GM18498 (cell line): ENCODE measurements at regions not wholly inside any gene's neighbourhood (a gene's known extent, or its start where the extent isn't known, plus 50 kb on each side); places are given as distances from the start of the nearest gene placed in this dataset.
"Not testable (repeated sequence)": the region's sequence is repeated elsewhere in the genome, so short reads cannot be mapped to it uniquely, and the experiment has no call there.

Experiments
- ATAC-seq: cut with Tn5 transposase; IDR thresholded peaks from one replicate; pipeline ENCODE4 v1.9.1; 2021; ENCODE audit warnings: mild to moderate bottlenecking, moderate library complexity; ENCODE audit not compliant: unreplicated experiment

DNA sequence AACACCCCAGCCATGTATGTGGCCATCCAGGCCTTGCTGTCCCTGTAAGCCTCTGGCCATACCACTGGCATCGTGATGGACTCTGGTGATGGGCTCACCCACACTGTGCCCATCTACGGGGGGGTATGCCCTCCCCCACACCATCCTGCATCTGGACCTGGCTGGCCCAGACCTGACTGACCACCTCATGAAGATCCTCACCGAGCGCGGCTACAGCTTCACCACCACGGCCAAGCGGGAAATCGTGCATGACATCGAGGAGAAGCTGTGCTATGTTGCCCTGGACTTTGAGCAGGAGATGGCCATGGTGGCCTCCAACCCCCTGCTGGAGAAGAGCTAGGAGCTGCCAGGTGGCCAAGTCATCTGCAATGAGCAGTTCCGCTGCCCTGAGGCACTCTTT lies 80.4 kb upstream of the ZCCHC2 start:
- no peak for ATAC-seq

GRCh38 chr18:62445386-62445917 lies 77.4 kb upstream of the ZCCHC2 start:
- peak; percentile 41 for ATAC-seq

DNA sequence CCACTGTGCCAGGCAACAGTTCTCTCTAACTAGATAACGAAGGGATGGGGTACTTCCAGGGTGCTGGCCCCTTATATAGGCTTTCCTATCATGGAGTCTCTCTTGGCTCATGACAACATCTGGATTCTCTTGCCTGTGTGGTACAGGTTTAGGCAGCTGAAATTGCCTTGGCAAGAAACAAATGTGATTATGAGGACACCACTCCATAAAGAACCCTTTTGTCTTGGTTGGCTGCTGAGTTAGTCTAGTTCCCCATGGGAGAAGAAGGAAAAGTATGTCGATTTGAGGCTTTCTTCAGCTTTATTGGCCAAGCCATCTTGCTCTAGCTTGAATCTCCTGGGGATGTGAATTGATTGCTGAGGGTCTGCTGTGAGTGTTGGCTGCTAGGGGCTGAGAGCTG lies 76.3 kb upstream of the ZCCHC2 start:
- ATAC-seq: no peak

- no peak for ATAC-seq
Measured at GRCh38 chr18:62447652-62448051, 75.2 kb upstream of the ZCCHC2 start.

DNA sequence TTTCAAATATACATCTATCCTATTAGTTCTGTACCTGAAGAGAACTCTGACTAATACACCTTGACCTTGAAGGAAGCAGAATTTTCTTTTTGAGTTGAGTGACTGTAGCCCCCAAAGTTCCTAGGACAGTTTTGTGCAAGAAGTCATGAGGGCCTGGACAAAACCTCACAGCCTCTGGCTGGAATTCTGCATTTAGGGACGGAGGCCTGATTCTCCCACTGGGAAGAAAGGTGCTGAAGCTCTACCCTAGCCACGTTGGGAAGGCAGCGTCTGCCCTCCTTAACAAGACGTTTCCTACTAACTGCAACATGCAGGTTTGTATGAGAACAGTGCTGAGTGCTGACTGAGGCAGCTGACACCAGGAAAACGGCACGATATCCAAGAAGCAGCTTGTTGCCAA lies 74.4 kb upstream of the ZCCHC2 start:
- ATAC-seq: no peak

DNA sequence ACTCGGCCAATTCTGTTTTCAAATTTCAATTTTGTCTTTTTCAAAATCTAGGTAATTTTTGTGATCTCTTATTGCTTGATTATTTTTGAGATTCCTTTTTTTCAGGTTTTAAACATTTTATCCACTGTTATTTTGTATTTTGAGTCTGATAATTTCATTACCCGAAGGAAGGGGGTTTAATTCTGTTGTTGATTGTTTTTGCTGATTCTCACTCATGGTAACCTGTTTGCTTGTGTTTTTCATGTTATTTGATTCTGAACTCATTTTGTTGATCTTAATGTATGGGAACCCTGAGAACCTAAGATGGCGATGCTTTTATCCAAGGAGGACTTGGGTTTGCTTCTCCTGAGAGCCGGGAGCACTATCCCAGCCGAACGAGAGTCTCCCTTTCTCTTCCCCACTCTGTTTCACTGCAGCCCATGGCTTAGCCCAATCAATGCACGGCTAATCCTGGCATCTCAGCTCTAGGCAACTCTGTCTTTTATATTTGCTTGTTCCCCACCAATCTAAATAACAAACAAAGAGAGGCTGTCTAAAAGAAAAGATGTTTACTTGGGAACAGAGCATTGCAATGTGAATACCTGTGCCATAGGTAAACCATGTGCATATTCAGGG lies 73.2 kb upstream of the ZCCHC2 start:
- no peak for ATAC-seq

GRCh38 chr18:62450175-62450545 lies 72.7 kb upstream of the ZCCHC2 start:
- no peak for ATAC-seq

DNA sequence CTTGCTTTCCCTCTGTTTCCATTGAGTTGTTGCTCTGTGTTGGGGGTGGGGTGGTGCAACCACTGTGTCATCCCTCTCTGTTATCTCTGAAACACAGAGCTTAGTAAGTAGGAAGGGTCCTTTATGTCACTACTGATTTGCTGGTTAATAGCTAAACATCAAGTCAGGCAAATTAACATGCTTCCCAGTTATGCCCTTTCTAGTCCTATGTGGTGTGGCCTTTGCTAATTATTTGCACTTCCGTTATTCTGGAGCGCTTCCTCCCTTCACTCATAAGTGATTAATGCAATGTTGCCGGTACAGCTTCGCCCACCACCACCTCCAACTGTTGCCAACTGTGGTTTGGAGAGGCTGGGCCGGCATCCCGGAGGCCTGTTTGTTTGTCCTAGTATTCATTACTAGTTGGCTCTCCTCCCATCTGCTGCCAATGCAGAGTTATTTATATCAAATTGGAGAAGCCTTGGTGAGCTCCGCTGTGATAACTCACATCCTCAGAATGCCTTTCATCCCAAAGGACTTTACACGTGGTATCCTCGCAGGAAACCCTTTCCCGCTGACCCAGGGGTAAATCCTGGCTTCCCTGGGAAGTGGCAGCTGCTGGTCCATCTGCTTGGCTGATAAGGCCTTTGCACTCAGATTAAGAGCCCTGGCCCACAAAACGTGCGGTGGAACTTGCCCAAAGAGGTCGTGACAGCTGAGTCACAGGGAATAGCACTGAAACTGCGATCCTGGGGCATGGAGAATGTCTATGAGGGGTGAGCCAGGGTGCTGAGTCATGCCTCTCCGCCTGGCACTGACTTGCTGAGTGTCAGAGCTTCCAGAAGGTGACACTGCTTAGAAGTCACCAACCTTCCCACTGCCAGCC lies 72.0 kb upstream of the ZCCHC2 start:
- ATAC-seq: no peak

DNA sequence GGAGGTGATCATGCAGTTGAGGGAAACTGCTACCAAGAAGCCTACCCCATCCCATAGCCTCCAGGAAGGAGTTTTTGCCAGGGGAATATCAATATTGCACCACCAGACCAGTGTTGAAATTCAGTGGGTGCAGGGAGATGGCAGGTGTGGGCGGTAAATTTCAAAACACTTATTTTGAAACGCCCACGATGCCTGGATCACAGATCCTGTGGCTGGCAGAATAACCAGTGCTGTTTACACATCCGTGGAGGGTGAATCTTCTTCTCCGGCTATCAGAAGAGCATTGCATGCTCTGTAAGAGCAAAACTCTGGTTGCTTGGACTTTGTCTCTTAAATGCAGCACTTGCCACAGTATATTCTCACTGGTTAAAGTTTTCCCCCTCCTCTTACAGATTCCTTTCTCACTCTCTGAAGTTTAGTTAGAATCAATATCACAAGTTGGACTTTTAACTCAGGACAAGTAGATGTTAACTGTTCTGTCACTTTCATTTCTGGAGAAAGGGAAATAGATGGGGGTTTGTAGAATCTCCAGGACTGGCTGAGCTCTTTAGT lies 70.5 kb upstream of the ZCCHC2 start:
- ATAC-seq: no peak

- no peak for ATAC-seq
Measured at GRCh38 chr18:62453864-62454263, 69.0 kb upstream of the ZCCHC2 start.

GRCh38 chr18:62454527-62454926 lies 68.3 kb upstream of the ZCCHC2 start:
- no peak for ATAC-seq

- no peak for ATAC-seq
Measured at GRCh38 chr18:62455222-62455621, 67.6 kb upstream of the ZCCHC2 start.

DNA sequence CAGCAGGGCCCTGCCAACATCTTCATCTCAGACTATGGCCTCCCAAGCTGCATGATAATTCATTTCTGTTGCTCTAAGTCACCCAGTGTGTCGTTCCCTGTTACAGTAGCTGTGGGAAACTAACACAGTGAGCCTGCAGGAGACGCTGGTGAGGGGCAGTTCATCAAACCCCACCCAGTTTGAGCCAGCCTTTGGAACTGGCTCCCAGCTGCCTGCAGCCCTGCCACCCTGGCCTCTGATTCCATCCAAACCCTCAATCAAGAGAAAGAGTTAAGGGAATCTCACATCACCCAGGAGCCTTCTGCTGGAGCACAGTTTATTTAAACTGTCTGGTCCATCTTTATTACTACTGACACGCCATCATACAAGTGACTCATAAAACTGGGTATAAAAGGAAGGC lies 64.9 kb upstream of the ZCCHC2 start:
- no peak for ATAC-seq

GRCh38 chr18:62458346-62458745 lies 64.5 kb upstream of the ZCCHC2 start:
- ATAC-seq: no peak

DNA sequence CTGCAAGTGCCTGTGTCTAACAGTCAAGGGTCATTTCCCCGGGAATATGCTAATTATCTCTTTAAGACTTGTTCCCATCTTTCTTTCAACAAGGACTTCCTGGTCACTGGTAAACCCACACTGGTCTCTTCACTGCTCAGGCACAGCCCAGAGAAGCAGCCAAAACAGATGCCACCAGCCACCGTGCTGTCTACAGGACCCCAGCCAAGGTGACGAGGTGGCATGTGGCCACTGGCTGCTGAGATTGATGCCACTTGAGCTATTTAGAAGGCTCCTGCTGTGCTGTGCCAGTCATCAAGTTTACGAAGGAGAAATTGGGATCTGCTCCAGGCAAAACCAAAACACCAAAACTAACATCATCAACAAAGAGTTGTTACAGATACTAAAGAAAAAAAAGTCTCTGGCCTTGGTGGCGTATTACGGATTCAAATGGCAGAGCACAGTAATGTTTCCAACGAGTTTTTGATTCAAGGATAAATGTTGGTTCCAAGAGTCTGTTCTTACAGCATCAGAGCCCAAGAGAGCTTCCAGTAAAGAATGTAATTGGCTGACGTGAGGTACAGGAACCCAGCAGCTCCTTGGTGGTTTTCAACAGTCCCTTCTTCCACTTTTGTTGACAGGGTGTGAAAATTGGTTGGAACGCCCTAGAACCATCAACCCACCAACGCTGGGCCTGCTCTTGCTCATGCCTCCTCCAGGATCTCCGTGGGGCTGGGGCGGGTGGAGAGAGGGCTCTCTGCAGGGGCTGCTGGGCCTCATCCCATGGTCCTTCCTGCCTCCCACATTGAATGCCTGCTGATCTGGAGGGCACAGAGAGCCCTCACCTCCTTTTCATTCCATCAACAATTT lies 63.7 kb upstream of the ZCCHC2 start:
- ATAC-seq: no peak

- no peak for ATAC-seq
Measured at GRCh38 chr18:62460851-62461300, 61.9 kb upstream of the ZCCHC2 start.

DNA sequence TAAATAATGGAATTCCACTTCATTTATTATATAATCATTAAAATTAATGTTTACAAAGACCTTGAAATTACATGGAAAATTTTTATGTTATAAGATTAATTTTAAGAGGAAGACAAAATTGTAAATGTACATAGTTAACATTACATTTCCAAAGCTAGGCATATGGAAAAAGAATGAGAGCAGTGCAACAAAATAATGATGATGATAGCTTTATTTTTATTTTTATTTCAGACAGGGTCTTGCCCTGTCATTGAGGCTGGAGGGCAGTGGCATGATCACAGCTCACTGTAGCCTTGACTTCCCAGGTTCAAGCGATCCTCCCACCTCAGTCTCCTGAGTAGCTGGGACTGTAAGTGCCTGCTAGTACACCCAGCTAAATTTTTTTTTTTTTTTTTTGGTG lies 61.2 kb upstream of the ZCCHC2 start:
- no peak for ATAC-seq

DNA sequence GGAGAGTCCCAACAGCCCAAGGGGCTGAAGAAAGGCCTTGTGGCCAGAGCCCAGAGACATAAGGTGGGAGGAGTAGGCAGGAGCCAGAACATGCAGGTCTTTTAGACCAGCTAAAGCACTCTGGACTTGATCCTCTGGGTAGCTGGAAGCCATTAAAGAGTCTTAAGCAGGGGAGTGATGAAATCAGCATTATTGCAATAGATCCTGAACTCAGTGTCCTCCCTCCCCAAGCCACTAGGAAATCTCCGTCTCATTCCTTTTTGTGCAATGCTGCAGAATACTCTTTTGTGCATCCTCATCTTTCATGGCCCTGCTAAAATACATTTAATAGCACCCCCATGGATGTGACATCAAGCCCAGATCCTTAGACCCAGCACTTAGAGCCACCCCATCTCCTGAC lies 58.6 kb upstream of the ZCCHC2 start:
- no peak for ATAC-seq

GRCh38 chr18:62469131-62469530 lies 53.7 kb upstream of the ZCCHC2 start:
- ATAC-seq: not testable (repeated sequence)
